ENCODE measurements at regions not wholly inside any gene's neighbourhood (a gene's known extent, or its start where the extent isn't known, plus 50 kb on each side); places are given as distances from the start of the nearest gene placed in this dataset.
"Not testable (repeated sequence)": the region's sequence is repeated elsewhere in the genome, so short reads cannot be mapped to it uniquely, and the experiment has no call there.

DNA sequence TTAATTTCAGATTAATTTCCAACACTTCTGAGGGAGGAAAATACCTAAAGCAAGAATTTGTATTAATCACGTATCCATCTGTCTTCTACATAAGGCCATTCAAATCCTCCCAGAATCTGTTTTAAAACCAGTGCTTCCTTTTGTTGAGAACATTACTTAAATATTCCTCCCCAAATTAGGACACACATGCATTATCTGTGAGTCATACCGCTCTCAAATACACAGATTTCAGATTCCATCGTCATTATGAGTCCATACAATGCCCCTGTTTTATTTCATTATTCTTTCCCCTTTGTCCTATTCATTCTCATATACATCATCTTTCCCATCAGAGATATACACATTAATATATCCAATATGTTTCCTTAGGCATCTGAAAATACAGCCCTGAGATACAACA is 57.3 kb upstream of the PRSS12 start:
- no peak for DNase-seq

DNA sequence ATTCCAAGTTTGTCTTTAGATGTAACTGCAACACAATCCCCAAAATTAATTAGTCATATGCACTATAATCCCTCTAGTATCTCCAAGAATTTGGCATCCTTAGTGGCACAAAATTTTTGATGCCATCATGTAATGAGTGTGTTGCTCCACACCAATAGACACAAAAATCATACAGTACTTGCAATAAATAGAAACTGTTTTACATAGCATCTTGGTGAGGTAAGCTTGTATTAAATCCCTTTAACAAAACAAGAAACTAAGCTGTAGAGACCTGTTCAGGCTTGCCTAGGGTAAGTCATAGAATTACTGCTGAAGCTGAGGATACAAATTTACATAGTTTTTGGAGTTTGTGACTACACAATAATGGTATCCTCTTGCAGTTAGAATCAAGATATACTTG is 64.5 kb upstream of the PRSS12 start:
- no peak for DNase-seq

DNA sequence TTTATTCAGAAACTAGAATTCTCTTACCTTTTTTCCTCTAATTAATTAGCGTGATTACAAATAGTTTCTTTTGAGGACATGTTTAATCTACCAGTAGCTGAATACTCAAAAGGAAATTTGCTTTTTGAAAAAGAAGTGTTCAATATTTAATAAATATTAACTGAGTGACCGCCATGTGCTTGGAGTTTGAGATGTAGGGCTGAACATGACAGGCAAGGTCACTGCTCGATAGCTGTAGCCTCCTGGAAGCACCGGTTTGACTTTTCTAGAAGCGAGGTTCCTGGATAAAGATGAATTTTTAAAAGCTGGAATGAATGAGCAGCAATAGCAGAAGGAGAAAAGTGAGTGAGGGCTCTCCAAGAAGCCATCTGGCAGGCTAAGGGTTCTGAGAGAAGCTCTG is 65.0 kb upstream of the PRSS12 start:
- DNase-seq = not testable (repeated sequence)

DNA sequence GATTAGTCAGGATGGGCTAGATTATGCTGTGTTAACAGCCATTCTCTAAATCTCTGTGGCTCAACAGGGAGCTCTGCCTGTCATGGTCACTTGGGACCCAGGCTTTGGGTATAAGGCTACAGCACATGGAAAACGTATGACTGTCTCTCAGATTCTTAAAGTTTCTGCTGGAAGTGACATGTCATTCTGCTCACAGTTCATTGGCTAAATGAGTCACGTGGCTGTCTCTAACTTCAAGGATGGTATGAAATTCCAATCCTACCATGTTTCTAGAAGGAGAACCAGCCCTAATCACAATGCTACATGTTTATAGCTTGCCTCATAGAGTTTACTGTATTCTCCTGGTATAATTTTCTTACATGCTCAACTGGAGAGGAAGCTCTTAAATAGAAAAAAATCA is 65.6 kb upstream of the PRSS12 start:
- DNase-seq = not testable (repeated sequence)

DNA sequence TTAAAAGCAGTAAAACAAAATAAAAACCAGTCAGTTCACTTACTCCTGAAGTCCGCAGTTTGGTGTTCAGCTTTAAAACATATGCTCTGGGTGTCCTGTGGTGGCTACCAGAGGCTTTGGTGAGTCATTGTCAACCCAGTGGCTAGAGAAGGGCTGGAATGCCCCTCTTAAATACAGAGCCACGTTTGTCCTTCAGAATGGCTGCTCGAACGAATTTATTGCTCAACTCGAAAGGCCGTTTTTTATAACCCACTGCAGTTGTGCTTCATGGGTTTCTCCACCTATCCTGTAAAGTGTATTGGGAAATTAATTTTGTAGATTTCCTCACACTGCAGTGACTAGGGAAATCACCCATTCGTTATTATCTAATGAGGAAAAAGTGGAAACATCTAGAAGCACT is 66.8 kb upstream of the PRSS12 start:
- DNase-seq = not testable (repeated sequence)

DNA sequence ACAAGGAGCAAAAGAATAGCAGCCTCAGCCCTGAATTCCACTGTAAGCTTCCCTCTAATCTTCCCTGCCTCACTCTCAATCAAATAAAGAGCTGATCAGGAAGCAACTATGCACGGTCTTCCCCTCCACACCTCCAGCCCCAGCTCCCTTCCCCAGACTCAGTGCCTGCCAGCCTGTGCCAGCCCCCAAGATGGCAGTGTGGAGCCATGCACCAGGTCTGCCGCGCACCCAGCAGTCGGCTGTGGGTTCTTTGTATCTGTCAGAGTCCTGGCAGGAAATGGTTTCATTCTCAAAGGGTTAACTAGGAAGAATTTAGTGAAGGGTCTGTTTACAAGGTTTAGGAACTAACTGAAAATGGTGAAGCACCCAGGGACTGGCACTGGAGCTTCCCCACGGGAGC is 71.3 kb upstream of the PRSS12 start:
- peak; percentile 20 for DNase-seq

DNA sequence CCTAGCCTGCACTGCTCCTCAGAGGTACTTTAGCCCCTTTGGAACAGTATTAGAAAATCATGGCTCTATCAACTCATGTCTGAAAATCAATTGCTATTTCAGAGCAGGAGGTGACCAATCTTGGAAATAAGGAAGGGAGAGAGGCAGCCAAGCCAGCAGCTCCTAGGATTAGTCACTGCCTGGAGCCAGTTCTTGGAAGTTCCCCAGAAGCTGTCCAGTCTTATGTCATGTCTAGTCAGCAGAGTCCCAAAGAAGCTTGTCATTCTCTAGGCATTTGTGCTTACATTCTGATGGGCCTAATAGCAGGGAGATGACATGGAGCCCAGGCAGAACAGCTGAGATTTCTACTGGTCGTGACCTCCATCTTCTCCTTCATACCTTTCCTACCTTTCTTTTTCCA is 76.1 kb upstream of the PRSS12 start:
- not testable (repeated sequence) for DNase-seq

DNA sequence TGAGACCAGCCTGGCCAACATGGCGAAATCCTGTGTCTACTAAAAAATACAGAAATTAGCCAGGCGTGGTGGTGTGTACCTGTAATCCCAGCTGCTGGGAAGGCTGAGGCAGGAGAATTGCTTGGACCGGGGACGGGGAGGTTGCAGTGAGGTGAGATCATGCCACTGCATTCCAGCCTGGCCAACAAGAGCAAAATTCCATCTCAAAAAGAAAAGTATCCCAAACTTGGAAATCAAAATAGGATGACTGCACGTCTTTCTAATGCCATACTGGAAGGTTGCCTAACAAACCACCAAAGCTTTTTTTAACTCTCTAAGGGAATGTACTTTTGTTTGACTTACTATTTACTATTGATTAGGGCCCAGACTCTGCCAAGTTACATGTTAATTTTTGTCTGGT is 79.6 kb upstream of the PRSS12 start:
- not testable (repeated sequence) for DNase-seq

DNA sequence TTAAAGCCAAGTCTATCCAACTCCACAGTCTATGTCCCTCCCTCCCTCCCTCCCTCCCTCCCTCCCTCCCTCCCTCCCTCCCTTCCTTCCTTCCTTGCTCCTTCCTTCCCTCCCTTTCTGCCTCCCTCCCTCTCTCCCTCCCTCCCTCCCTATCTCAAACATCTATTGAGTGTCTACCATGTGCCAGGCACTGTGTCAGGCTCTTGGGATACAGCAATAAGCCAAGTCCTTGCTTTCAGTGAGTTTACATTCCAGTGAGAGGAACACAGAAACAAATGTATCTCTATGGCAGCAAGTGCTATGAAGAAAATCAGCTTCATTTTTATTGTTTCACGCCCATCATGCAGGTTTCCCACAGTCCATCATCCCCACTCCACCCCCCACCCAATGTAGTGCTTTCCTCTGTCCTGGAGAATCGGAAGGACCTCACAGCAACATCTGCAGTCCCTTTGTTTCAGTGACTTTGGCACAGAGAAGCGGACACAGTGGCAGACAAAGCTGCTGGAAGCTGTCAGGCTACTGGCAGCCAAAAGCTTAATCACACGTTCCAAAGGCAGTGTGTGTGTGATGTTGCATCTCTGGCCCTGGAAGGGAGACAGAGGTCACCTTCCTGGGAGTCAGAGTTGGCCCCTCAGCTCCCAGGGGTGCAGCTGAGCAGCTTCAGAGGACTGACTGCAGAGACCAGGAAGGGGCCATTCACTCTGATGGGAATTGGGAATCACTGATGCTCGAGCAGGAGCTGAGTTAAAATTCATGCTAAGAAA is 81.0 kb upstream of the PRSS12 start:
- not testable (repeated sequence) for DNase-seq

DNA sequence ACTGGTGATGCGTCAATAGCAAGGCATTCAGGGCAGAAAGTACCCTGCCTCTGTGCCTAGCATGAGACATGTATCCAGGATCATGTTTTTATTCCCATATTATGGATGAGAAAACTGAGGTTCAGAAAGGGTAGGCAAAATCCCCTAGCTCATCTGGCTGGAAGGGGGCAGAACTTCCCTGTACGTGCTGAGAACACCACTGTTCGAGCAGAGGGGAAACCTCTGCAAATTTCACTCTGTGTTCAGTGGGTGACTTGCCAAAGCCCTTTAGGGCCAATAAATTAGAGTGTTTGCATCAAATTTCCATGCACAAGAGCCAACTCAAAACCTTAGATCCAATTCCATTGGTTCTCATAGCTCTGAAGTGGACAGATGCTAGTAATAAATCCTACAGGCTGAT is 82.6 kb upstream of the PRSS12 start:
- not testable (repeated sequence) for DNase-seq

DNA sequence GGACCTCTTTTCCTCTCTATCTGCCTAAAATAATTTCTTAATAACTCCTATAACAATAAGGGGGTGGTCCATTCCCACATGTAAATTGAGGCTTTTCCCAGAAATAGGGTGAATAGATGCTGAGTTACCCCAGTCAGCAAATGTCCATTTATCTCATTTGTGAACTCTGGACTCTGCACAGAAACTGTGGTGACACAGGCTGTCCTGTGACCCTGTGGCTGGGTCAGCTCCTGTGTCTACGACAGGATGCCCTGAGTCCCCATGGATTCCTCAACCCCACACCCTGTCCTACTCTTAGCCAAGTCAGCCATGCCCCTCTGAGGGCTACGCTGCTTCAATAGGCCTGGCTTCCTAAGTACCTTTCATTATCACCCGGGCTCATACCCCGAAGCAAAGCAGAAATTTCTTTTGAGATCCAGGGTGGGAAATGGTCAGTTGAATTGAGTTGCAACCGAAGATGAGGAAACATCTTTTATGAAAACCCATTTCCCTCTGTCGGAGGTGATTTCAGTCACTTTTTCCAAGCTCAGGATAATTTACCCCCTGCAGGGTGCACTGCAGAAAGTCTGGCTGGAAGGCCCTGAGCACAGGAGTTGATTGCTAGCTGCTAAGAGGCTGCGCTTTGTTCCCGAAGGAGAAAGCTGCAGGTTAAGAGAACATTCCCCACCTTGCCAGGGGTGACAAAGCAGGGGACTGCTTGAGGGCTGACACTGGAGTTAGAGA is 89.5 kb upstream of the PRSS12 start:
- DNase-seq = peak; percentile 17

DNA sequence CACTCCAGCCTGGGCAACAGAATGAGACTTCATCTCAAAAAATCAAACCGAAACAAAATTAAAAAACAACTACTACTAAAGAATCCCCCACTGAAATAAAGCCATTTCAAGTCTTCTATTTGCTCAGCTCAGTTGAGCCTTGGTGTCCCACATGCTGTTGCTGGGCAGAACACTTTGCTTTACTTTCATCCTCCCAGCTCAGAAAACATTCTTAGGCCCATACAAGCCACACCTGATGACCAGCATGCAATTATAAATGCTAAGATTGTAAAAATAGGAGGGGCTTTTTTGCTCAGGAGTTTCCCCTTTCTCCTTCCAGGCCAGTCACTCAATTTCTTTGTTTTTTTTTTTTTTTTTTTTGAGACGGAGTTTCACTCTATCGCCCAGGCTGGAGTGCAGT is 94.6 kb upstream of the PRSS12 start:
- not testable (repeated sequence) for DNase-seq

DNA sequence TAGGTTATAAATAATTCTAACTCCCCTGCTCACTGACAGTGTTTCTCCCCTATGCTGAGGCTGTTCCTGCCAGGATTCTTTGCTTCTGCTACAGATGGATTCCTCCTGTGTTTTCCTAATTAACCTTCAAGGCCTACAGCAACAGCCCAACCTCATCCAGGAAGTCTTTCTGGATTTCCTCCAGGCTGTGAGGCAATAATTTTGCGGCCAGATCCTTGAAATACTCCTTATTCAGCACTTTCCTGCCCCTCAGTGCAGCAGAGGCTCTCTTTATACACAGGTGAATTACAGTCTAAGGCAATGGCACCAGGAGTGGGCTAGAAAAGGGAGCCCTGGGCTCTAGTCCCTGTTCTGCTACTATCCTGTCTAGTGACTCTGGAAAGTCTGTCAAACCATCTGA is 102.1 kb upstream of the PRSS12 start:
- DNase-seq = not testable (repeated sequence)

DNA sequence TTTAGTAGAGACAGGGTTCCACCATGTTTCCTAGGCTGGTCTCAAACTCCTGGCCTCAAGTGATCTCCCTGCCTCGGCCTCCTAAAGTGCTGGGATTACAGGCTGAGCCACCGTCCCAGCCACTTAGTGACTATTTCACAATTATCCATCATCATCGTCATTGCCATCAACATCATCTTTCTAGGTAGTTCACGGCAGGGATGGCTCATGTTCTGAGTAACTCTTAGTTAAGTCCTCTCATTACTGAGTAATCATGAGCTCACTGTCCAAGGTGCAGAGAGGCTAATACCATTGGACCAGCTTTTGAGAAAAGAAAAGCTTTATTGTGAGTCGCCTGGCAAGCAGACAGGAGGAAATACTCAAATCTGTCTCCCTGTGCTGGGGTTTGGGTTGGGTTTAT is 108.6 kb upstream of the PRSS12 start:
- not testable (repeated sequence) for DNase-seq

DNA sequence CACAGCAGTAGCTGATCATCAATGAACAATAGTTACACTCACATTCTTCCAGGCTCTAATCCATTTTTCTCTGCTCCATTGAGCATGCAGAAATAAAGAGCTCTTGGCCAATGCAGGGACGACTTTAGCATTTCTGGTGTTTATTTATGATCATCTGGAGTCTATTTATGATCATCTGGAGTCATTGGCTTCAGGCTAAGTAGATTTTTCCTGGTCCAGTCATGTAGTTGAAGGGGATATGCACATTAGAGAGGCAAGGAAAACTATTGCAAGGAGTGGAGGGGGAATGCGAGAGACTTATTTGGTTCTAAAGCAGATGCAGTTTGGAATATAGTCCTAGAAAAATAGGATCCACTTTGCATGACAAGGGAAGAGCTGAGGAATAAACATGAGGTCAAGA is 113.0 kb upstream of the PRSS12 start:
- DNase-seq = peak; percentile 3

DNA sequence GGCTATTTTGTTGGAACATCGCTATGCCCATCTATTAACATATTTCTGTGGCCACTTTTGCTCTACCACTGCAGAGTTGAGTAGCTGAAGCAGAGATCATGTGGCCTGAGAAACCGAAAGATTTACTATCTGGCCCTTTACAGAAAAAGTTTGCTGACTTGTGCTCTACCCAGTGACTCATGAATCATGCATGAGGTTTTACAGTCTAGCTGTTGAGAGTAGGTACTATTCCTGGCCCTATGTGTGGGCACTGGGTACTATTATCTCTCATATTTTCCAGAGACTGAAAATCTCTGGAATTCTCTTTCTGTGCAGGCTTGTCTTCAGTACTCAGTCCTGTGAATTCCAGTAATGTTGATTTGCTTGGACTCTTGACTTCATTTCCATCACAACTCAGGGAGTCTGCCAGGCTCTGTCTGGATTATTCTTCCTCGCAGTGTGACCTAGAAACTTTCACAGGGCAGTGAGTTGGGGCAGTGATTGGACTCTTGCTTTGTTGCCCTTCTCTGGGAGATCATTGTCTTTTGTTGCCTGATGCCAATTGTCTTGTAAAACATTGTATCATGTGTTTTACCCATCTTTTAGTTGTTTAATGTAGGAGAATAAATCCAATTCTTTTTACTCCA is 121.3 kb upstream of the PRSS12 start:
- DNase-seq = not testable (repeated sequence)

DNA sequence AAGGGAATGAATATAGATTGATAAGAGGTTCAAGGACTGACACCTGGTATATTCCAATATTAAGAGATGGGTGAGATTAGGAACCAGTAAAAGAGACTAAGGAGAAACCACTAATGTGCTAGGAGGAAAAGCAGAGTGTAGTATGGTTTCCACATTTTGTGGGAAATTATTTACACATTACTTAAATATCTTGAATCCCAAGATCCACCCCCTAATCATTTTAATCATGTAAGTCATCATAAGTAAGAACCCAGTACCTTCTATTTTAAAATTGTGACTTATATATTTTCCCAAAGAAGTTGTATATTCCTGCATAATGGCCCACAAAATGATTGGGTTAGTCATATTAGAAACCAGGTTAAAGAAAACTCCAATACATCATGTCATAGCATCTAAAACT is 122.0 kb upstream of the PRSS12 start:
- not testable (repeated sequence) for DNase-seq

DNA sequence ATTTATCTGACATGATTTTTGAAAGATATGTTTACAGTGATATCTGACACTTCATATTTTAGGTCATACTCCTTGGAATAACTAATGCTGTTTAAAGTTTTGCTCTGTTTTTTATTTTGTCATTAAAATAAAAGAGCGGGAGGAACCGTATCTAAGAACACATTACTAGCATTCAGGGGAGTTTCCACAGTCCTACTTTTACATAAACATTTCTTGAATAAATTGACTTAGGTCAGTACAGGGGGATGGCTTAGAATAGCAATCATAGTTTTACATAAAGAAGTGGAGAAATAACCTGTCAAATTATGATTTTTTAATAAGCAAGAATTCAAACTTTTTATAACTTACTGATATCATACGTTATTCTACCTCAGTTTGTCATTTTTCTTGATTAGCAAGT is 123.1 kb upstream of the PRSS12 start:
- not testable (repeated sequence) for DNase-seq

DNA sequence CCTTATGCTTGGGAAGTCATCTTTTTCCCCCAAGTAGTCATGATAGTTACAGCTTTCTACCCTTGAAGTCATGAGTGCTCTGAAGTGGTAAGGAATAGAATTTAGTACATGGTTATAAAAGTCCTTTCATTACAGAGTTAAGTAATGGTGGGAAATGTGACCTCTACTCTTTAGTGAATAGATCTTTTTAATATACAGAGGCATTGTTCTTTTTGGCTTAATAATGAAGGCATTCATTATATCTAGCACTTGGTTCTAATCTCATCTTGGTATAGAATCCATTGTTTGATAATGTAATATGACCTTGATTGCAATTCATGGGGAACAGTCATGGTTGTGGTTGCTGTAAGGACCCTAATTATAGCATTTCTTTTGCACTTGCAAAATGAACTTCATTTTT is 125.0 kb upstream of the PRSS12 start:
- not testable (repeated sequence) for DNase-seq

DNA sequence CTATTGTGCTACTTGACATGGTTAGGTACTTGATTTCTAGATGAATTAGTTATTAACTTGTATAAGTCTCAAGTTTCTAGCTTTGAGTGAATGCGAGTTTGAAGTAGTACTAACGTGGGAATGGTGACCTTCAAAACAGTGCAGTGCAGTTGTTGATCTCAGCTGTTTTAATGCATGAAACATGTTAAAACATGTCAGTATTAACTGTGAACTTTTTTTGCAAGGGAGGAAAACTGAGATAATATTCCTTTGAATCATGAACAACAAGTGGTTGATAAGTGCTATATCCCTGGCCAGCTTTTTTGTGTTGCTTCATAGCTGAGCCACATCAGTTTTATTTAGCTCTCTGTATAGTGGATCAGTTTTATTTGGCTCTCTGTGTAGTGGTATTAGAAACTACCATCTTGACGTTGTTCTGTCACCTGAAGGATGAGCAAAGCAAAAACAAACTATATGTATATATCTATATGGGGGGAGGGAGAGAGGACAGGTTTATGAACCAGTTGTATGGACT is 133.1 kb upstream of the PRSS12 start:
- DNase-seq = not testable (repeated sequence)

DNA sequence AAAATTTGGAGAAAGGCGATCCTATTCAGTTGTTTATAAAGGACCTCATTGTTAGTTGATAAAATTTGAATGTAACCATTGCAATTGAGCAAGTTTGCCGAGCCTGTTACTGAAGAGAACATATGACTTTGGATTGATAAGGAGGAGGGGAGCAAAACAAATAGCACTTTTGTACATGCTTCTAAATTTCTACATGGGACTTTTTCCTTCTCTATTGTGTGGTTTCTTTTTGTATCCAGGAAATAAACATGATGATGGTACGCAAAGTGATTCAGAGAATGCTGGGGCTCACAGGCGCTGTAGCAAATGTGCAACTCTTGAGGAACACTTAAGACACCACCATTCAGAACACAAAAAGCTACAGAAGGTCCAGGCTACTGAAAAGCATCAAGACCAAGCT is 140.2 kb upstream of the PRSS12 start:
- DNase-seq = not testable (repeated sequence)

DNA sequence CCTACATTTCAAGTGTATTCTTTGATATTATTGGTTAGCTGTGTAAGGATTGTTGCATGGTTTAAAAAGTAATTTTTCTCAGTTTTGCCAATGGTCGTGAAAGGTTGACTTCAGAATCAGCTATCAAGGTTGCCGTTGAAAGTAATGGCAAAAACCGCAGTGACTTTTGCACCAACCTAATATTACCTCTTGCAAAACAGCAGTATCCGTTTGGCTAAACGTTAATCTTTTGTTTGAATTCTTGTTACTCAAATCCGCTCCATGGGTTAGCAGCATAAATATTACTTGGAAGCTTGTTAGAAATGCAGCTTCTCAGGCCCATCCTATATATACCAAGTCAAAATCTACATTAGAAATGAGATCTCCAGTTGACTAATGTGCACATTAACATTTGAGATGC is 141.6 kb upstream of the PRSS12 start:
- DNase-seq = not testable (repeated sequence)

DNA sequence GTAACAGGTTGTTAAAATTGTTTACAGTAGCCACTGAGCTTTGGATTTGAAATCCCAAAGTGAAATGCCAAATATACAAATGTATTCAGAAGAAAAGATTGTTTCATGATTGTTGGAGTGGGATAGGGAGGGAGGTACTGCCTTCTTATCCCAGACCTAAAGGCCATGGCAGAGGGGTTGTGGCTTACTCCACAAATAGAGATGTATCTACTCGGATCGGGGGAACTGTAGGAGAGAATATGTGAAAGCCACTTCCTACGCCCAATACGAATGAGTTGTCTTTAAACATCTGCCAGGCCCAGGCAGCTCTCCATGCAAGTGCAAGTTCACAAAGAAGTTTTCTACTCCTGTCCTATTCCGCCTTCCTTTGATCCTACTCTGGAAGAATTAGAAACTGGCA is 150.2 kb upstream of the PRSS12 start:
- not testable (repeated sequence) for DNase-seq

DNA sequence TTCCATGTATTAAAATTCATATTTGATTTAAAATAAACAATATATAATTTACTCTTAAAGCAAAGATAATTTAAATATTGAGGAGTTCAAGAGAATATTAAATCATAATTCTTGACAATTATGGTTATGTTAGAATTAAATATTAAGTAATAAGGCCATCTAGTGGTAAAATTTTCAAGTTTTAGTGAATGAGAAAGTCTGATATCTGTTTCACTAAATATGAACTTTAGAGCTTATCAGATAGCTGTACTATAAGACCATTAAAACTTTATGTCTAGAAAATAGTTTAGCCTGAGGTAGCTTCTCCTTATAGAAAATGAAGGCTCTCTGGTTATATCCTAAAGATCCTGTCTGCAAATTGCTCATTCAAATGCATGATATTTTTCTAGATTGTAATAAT is 152.1 kb upstream of the PRSS12 start:
- DNase-seq = not testable (repeated sequence)
